GM12891 (cell line): ENCODE measurements at regions not wholly inside any gene's neighbourhood (a gene's known extent, or its start where the extent isn't known, plus 50 kb on each side); places are given as distances from the start of the nearest gene placed in this dataset.
"Not testable (repeated sequence)": the region's sequence is repeated elsewhere in the genome, so short reads cannot be mapped to it uniquely, and the experiment has no call there.

Experiments
- DNase-seq: peaks from one replicate; pipeline ENCODE4 v3.0.0; 2011; ENCODE audit warnings: low spot score; ENCODE audit not compliant: insufficient read length
- FAIRE-seq: peaks from 2 replicates; lab custom pipeline; 2011; peaks lifted over from hg19 to GRCh38; lab: Jason Lieb, UNC
- PAX5 ChIP-seq: IDR thresholded peaks from 2 replicates; pipeline ENCODE4 v1.6.1; 2011; ENCODE audit warnings: low read length, moderate library complexity, mild to moderate bottlenecking; ENCODE audit not compliant: insufficient read depth, severe bottlenecking
- POLR2A ChIP-seq: IDR thresholded peaks from 2 replicates; pipeline ENCODE4 v1.6.1; 2011; ENCODE audit warnings: low read depth, low read length, control low read depth
- POLR2AphosphoS5 ChIP-seq: IDR thresholded peaks from 2 replicates; pipeline ENCODE4 v1.6.1; 2011; ENCODE audit warnings: low read depth, low read length, control low read depth
- POU2F2 ChIP-seq: IDR thresholded peaks from 2 replicates; pipeline ENCODE4 v1.6.1; 2011; ENCODE audit warnings: low read depth, mild to moderate bottlenecking, control low read depth, low read length, moderate library complexity
- SPI1 ChIP-seq: IDR thresholded peaks from 2 replicates; pipeline ENCODE4 v1.6.1; 2011; ENCODE audit warnings: low read depth, low read length, control low read depth
- TAF1 ChIP-seq: IDR thresholded peaks from 2 replicates; pipeline ENCODE4 v1.6.1; 2011; ENCODE audit warnings: low read depth, low read length, control low read depth

DNA sequence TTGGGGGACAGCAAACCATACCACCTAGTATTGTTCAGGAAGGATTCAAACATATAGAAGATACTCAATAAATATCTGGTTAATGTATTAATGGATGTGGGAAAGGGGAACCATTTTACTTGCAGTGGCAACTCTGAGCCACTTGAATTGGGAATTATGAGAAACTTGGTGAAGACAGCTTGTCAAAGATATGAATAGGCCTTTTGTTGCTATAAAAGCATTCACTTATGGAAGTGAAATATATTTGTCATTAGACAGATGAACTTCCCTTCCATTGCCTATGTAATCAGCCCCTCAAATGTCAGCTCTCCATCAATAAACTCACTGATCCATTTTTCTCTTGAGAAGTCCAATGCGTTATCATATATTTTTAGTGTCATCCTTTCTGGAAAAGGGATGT lies 56.1 kb downstream of the GPR85 start:
- DNase-seq (no peak), FAIRE-seq (no peak)
- TF ChIP-seq PAX5, result no peak
- TF ChIP-seq POLR2A, result no peak
- no peak for TF ChIP-seq TAF1
- no peak for TF ChIP-seq POU2F2
- TF ChIP-seq POLR2AphosphoS5, result no peak
- TF ChIP-seq SPI1, result no peak

DNA sequence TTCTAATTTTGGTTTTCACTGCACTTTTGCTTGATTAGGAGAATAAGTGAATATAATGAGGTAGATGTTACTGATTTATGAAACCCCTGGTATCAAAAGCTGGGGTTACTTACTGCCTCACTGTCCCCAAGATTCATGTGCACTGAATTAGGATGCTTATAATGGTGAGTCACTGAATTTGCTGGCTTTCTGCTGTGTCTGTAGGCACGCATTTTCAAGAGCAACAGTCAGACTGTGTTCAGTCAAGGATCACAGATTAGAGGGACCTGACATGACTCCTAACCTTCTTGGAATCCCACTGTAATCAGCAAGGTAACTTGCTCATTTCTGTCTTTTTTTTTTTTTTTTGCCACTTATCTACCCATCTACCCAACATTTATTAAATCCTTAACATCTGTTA lies 59.7 kb downstream of the GPR85 start:
- DNase-seq (no peak), FAIRE-seq (no peak)
- TF ChIP-seq TAF1, result no peak
- no peak for TF ChIP-seq POU2F2
- no peak for TF ChIP-seq PAX5
- TF ChIP-seq POLR2AphosphoS5, result no peak
- no peak for TF ChIP-seq POLR2A
- TF ChIP-seq SPI1, result no peak

DNA sequence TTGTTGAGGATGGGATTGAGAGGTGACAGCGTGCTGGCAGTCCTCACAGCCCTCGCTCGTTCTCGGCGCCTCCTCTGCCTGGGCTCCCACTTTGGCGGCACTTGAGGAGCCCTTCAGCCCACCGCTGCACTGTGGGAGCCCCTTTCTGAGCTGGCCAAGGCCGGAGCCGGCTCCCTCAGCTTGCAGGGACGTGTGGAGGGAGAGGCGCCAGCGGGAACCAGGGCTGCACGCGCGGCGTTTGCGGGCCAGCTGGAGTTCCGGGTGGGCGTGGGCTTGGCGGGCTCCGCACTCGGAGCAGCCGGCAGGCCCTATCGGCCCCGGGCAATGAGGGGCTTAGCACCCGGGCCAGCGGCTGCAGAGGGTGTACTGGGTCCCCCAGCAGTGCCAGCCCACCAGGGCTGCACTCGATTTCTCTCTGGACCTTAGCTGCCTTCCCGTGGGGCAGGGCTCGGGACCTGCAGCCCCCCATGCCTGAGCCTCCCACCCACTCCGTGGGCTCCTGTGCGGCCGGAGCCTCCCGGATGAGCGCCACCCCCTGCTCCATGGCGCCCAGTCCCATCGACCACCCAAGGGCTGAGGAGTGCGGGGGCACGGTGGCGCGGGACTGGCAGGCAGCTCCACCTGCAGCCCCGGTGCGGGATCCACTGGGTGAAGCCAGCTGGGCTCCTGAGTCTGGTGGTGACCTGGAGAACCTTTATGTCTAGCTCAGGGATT lies 69.3 kb downstream of the GPR85 start:
- not testable (repeated sequence) for FAIRE-seq

DNA sequence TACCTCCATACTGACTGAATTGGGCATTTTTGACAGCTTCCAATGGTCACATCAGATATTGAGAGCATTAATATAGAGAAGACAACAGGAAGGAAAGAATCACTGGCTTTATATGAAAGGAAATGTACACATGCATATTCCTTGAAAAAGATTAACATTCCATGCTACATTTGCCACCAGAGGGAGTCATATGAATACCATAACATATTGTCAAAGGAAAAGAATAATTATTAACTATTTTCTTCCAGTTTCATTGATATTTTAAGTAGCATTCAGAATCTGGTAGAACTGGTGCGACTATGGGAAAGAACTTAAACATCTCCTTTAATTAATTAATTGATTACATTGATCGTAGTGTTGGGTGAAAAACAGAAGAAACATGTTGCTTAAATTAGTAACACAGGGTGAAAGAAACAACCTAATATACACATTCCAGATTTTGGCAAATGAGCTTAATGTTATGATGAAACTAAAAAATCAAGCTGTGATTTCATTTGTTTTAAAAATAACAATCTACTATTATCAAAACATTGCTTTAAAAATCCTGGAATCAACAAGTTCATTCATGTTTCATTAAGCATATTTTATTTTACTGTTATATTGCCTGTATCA lies 71.5 kb downstream of the GPR85 start:
- DNase-seq, result no peak

More for the DNA sequence above, 69.3 kb downstream of the GPR85 start:
- DNase-seq, result not testable (repeated sequence)

DNA sequence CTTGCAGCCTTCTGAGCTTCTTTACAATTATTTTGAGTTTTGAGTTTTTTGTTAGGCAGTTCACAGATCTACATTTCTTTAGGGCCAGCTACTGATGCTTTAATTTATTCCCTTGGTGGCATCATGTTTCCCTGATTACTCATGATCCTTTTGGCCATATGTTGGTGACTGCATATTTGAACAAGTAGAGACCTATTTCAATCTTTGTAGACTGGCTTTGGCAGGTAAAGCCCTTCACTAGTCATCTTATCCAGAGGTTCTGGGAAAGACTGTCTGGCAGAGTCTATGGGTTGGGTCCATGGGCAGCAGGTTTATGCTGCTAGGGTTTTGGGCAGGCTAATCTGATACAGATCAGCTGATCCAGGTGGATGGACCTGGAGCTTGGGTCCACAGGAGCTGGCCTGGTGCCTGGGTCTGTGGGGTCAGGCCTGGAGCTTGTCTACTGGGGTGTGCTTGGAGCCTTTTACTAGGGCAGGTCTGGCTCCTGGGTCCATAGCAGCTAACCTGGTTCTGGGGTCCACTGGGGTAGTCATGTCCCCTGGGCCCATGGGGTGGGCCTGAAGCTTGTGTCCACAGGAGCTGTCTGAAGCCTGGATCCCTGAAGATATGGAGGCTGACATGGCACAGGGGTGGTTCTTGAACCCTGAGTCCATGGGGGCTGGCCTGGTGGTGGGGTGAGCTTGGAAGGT lies 72.7 kb downstream of the GPR85 start:
- no peak for DNase-seq
- no peak for FAIRE-seq
- TF ChIP-seq POLR2AphosphoS5 (no peak), POLR2A (no peak)

More for the DNA sequence above, 71.5 kb downstream of the GPR85 start:
- TF ChIP-seq PAX5 (no peak), TAF1 (no peak), SPI1 (no peak), POU2F2 (no peak), POLR2A (no peak), POLR2AphosphoS5 (no peak)
- FAIRE-seq, result no peak

DNA sequence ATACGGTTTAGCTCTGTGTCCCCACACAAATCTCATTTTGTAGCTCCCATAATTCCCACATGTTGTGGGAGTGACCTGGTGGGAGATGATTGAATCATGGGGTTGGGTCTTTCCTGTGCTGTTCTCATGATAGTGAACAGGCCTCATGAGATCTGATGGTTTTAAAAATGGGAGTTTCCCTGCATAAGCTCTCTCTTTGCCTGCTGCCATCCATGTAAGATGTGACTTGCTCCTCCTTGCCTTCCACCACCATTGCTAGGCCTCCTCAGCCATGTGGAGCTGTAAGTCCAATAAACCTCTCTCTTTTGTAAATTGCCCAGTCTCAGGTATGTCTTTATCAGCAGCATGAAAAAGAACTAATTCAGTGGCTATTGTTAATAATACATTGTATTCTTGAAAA lies 73.8 kb downstream of the GPR85 start:
- not testable (repeated sequence) for FAIRE-seq

DNA sequence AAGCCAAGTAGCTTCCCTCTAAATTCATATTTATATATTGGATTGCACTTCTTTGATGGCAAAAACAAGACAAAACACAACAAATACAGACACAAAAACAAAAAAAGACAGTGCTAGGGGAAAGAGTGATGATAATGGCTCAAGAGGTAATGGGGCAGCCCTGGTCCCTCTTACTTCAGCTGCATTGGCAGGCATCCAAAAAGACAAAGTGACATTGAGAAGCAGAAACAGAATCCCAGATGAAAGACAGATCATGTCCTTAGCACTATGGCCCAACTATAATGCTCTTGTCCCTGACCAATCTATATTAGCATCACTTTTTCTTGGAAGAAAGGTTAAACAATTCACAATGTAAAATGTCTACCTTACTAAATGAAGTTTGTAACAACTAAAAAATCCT lies 76.2 kb downstream of the GPR85 start:
- FAIRE-seq (no peak), DNase-seq (no peak)
- TF ChIP-seq POLR2A, result no peak

More for the DNA sequence above, 73.8 kb downstream of the GPR85 start:
- DNase-seq, result not testable (repeated sequence)

DNA sequence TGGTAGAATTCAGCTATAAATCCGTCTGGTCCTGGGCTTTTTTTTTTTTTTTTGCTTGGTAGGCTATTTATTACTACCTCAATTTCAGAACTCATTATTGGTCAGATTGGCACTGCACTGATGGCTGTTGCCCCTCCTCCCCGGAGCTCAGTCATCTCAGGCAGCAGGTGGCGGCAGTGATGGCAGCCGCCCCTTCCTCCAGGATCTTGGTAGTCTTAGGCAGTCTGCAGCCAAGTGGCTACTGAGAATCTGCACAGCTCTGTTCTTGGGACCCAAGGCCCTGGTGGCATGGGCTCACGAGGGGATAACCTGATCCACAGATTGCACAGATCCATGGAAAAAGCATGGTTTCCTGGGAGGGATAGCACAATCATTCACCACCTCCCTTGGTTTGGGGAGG lies 77.9 kb downstream of the GPR85 start:
- FAIRE-seq, result no peak
- DNase-seq, result no peak
- TF ChIP-seq TAF1 (no peak), POU2F2 (no peak), POLR2AphosphoS5 (no peak), PAX5 (no peak), SPI1 (no peak), POLR2A (no peak)

DNA sequence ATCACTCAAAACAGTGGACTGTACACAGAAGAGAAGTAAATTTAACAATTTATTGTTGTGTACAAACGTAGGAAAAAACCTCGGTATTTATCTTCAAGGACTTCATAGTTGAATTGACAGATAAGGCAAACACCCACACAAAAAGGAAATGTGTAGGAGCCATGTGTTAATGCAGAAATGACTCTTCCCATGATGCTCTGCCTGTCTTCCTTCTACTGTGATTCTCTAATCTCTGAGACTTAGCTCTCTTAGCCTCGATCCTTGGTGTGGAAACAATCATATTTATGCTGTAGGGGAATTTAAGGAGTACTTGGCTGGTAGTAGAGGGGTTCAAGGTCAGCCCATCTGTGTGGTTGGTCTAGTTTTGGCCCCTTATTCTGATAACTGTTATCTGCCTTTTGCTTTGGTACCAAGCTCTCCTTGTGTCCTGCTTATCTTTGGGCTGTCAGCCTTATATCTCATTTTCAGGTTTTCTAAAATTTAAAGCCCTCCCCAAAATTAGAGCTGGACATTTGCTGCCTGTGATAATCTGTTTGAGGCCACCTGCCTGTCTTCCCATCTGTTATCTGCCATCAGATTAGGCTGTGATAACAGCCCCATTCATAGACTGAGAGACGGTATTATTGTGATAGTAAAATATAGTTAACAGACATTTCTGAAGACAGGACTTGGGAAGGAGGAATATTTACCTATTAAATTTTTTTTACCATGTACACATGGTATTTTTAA lies 81.7 kb downstream of the GPR85 start:
- TF ChIP-seq PAX5, result no peak
- no peak for TF ChIP-seq POLR2A
- no peak for TF ChIP-seq POLR2AphosphoS5
- TF ChIP-seq POU2F2, result no peak
- TF ChIP-seq TAF1, result no peak
- no peak for TF ChIP-seq SPI1
- DNase-seq (no peak), FAIRE-seq (no peak)

DNA sequence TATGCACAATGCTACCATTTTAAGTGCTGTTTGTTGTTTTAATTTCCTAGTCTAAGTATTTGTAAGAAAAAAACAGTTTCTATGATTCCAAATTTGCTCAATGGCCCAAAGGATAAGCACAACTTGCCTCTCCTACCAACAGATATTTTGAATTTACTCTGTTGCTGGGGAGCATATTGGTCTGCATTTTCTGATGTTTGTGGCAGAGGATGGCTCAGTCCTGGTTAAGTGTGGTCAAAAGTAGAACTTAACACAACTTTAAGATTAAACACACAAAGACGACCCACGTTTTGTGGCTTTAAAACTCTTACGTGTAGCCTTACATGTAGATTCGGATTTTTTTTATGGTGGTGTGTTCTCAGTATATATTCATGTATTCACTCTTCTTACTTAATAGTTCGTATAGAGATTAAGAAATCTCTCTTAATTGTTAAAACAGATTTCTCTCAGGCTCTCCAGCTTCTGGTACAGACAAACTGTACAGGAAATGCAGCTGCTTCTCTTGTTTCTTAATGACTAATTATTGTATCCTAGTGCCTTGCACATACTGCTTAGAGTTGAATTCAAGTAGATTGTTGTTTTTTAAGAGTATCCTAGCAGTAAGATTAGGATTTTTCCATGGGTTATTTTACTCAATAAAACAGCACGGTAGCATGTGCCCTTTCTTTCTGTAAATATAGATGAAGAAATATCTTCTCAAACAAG lies 86.2 kb downstream of the GPR85 start:
- no peak for DNase-seq
- FAIRE-seq, result no peak

More for the DNA sequence above, 86.2 kb downstream of the GPR85 start:
- TF ChIP-seq TAF1, result no peak
